SU-DHL-6 (cell line): ENCODE measurements at regions not wholly inside any gene's neighbourhood (a gene's known extent, or its start where the extent isn't known, plus 50 kb on each side); places are given as distances from the start of the nearest gene placed in this dataset.

Experiments
- H2AFZ ChIP-seq: fragments of 200-600 bp; sonication (generic); 2 replicates; pipeline ENCODE4 v1.6.1; 2014; ENCODE audit warnings: low read depth, mild to moderate bottlenecking, moderate library complexity, mixed read lengths, antibody characterized with exemption, low read length; ENCODE audit not compliant: severe bottlenecking
- H3F3A ChIP-seq: fragments of 200-600 bp; shearing (Covaris generic); 2 replicates; pipeline ENCODE4 v1.6.0; 2016; ENCODE audit warnings: antibody characterized with exemption, mild to moderate bottlenecking; ENCODE audit not compliant: insufficient read depth
- H3K27ac ChIP-seq: fragments of 200-600 bp; sonication (generic); 2 replicates; pipeline ENCODE4 v1.5.1; 2016; ENCODE audit warnings: low read depth, mild to moderate bottlenecking, low read length, moderate library complexity, mixed read lengths
- H3K27me3 ChIP-seq: fragments of 200-600 bp; sonication (generic), shearing (Covaris generic); 2 replicates; pipeline ENCODE4 v1.6.0; 2014; ENCODE audit warnings: mild to moderate bottlenecking, low read length
- H3K36me3 ChIP-seq: fragments of 200-600 bp; sonication (generic); 2 replicates; pipeline ENCODE4 v1.6.1; 2014; ENCODE audit warnings: mild to moderate bottlenecking, low read length, mixed read lengths
- H3K4me2 ChIP-seq: fragments of 300-600, 200-600 bp; shearing (Covaris generic), sonication (generic); 2 replicates; pipeline ENCODE4 v1.6.0; 2014; ENCODE audit warnings: low read length, low read depth, mild to moderate bottlenecking; ENCODE audit not compliant: poor library complexity, severe bottlenecking
- H3K4me3 ChIP-seq: fragments of 200-600 bp; sonication (generic); 2 replicates; pipeline ENCODE4 v1.5.1; 2014; ENCODE audit warnings: antibody characterized with exemption, low read length, mild to moderate bottlenecking, mixed read lengths; ENCODE audit not compliant: insufficient read depth, poor library complexity, severe bottlenecking
- H3K79me2 ChIP-seq: fragments of 200-600 bp; sonication (generic); 2 replicates; pipeline ENCODE4 v1.6.1; 2014; ENCODE audit warnings: mild to moderate bottlenecking, low read length, moderate library complexity; ENCODE audit not compliant: insufficient read depth
- H3K9ac ChIP-seq: fragments of 200-600 bp; sonication (generic); 2 replicates; pipeline ENCODE4 v1.7.0; 2014; ENCODE audit warnings: mild to moderate bottlenecking, low read length
- H3K9me2 ChIP-seq: fragments of 200-600 bp; sonication (generic); replicated peaks from 2 replicates; pipeline ENCODE4 v1.6.1; 2014; ENCODE audit warnings: low read length; ENCODE audit not compliant: insufficient read depth
- H3K9me3 ChIP-seq: fragments of 200-600 bp; sonication (generic); 2 replicates; pipeline ENCODE4 v1.6.1; 2014; ENCODE audit warnings: low read length, mixed read lengths; ENCODE audit not compliant: insufficient read depth
- H4K20me1 ChIP-seq: fragments of 200-600 bp; sonication (generic); 2 replicates; pipeline ENCODE4 v1.6.1; 2014; ENCODE audit warnings: low read depth, mild to moderate bottlenecking, antibody characterized with exemption, low read length, moderate library complexity, mixed read lengths
- EZH2phosphoT487 ChIP-seq: fragments of 200-600 bp; sonication (generic), shearing (Covaris generic); conservative IDR thresholded peaks from 2 replicates; pipeline ENCODE4 v1.6.1; 2018; ENCODE audit warnings: mild to moderate bottlenecking, antibody characterized with exemption, low read length, moderate library complexity, mixed read lengths
- TF ChIP-seq, protein P1 (sequence below): fragments of 200-600 bp; sonication (generic); IDR thresholded peaks from one replicate; pipeline ENCODE4 v1.5.1; 2017; ENCODE audit warnings: antibody characterized with exemption, mild to moderate bottlenecking, low read length, moderate library complexity; ENCODE audit not compliant: insufficient read depth, poor library complexity, severe bottlenecking

DNA sequence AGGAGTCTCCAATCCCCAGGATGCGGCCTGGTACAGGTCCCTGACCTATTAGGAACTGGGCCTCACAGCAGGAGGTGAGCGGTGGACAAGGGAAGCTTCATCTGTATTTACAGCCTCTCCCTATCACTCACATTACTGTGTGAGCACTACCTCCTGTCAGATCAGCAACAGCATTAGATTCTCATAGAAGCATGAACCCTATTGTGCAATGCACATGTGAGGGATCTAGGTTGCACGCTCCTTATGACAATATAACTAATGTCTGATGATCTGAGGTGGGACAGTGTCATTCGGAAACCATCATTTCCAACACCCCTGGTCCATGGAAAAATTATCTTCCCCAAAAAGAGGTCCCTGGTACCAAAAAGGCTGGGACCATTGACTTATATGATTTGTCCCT lies 1000.5 kb downstream of the FLRT2 start:
- Histone ChIP-seq H3K9me3 (no peaks in the 10 kb centered on the region), H3K27ac (no peak overlapping the region), H2AFZ (no peak overlapping the region), H3K4me3 (no peak overlapping the region), H3K4me2 (no peak overlapping the region), H3K9me2 (no peaks in the 10 kb centered on the region), H3F3A (no peaks in the 10 kb centered on the region), H3K79me2 (no peaks in the 10 kb centered on the region), H3K36me3 (no peaks in the 10 kb centered on the region), H4K20me1 (no peaks in the 10 kb centered on the region), H3K9ac (no peak overlapping the region), H3K27me3 (no peaks in the 10 kb centered on the region)
- TF ChIP-seq EZH2phosphoT487, result no peak
- TF ChIP-seq, protein P1, sequence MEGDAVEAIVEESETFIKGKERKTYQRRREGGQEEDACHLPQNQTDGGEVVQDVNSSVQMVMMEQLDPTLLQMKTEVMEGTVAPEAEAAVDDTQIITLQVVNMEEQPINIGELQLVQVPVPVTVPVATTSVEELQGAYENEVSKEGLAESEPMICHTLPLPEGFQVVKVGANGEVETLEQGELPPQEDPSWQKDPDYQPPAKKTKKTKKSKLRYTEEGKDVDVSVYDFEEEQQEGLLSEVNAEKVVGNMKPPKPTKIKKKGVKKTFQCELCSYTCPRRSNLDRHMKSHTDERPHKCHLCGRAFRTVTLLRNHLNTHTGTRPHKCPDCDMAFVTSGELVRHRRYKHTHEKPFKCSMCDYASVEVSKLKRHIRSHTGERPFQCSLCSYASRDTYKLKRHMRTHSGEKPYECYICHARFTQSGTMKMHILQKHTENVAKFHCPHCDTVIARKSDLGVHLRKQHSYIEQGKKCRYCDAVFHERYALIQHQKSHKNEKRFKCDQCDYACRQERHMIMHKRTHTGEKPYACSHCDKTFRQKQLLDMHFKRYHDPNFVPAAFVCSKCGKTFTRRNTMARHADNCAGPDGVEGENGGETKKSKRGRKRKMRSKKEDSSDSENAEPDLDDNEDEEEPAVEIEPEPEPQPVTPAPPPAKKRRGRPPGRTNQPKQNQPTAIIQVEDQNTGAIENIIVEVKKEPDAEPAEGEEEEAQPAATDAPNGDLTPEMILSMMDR, result no peak

DNA sequence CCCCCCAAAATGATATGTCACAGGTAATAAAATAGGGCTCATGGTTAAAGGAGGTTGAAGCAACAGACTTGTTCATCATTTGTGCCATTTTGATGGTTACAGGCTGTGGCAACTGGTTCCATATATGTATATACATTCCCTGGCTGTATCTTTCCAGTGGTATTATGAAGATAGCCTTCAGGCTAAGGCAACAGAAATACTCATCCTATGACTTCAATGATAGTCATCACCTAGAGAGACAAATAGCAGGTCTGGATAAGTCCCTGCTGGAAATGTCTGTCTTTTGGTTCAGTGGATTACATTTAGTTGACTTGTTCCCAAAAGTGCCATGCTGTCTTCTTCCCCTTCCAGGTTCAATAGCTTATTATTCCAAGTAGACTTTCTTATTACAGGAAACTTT lies 997.4 kb downstream of the FLRT2 start:
- Histone ChIP-seq H3K9me2 (no peaks in the 10 kb centered on the region), H3K27ac (no peak overlapping the region), H3K9ac (no peak overlapping the region), H3K4me2 (no peak overlapping the region), H3K9me3 (no peaks in the 10 kb centered on the region), H3K36me3 (no peaks in the 10 kb centered on the region), H3F3A (no peaks in the 10 kb centered on the region), H2AFZ (no peak overlapping the region), H3K79me2 (no peaks in the 10 kb centered on the region), H3K27me3 (no peaks in the 10 kb centered on the region), H3K4me3 (no peak overlapping the region), H4K20me1 (no peaks in the 10 kb centered on the region)
- TF ChIP-seq, protein P1, result no peak

DNA sequence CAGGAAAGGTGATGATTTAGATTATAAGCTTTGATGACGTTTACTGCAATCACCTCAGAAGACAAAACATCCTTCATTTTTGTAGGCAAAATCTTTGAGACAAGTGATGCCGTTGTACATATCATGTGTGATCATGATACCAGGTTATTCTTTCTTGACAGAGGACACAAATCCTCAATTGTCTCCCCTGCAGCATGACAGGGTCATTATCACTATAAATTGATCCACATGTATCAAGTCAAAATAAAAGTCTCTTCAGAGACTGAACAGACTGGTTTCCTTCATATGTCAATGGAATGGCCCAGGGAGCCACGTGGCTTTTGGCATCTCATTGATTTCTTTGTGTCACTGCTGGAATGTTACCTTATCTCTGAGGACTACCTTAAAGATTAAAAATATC lies 995.7 kb downstream of the FLRT2 start:
- Histone ChIP-seq H2AFZ (no peak overlapping the region), H3F3A (no peaks in the 10 kb centered on the region), H3K4me3 (no peak overlapping the region), H3K4me2 (no peak overlapping the region), H3K79me2 (no peaks in the 10 kb centered on the region), H3K27ac (no peak overlapping the region), H4K20me1 (no peaks in the 10 kb centered on the region), H3K36me3 (no peaks in the 10 kb centered on the region), H3K9me3 (no peaks in the 10 kb centered on the region), H3K9me2 (no peaks in the 10 kb centered on the region), H3K27me3 (no peaks in the 10 kb centered on the region), H3K9ac (no peak overlapping the region)
- TF ChIP-seq EZH2phosphoT487, result no peak
- TF ChIP-seq, protein P1, result no peak

DNA sequence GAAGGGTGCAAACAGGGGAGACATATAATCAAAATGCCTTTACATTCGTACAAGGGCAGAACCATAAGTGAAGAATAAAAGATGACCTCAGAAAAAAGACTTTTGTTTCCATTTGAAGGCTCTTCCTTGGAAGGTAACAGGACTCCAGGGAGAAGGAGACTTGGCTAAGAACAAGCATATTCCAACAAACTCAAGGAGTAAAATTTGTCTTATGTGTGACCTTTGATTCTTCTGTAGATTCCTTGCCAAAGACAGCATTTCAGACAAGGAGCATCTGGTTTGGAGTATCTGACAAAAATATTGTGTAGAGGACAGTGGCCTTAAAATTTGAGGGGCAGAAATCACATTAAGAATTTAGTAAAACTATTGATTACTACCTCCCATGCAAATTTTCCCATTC lies 991.9 kb downstream of the FLRT2 start:
- Histone ChIP-seq H3K4me3 (no peak overlapping the region), H3K9ac (no peak overlapping the region), H3K9me2 (no peaks in the 10 kb centered on the region), H3F3A (no peaks in the 10 kb centered on the region), H3K9me3 (no peaks in the 10 kb centered on the region), H2AFZ (no peak overlapping the region), H3K4me2 (no peak overlapping the region), H4K20me1 (no peaks in the 10 kb centered on the region), H3K27me3 (no peaks in the 10 kb centered on the region), H3K27ac (no peak overlapping the region), H3K79me2 (no peaks in the 10 kb centered on the region), H3K36me3 (no peaks in the 10 kb centered on the region)
- TF ChIP-seq, protein P1, result no peak
- TF ChIP-seq EZH2phosphoT487, result no peak
